ENCODE measurements at regions not wholly inside any gene's neighbourhood (a gene's known extent, or its start where the extent isn't known, plus 50 kb on each side); places are given as distances from the start of the nearest gene placed in this dataset.

- H3K27ac Mint-ChIP-seq = no peak overlapping the region
- no peaks in the 10 kb centered on the region for H3K4me1 Mint-ChIP-seq (ENCODE audit: low read depth)
- no peak overlapping the region for H3K4me3 Mint-ChIP-seq
- no peak for DNase-seq
- no peaks in the 10 kb centered on the region for H3K27me3 Mint-ChIP-seq
- H3K9me3 Mint-ChIP-seq = no peaks in the 10 kb centered on the region
- no peaks in the 10 kb centered on the region for H3K36me3 Mint-ChIP-seq (ENCODE audit: low read depth)
These were observed 602.7 kb upstream of the CDH5 start for GRCh38 chr16:65763640-65764305.

DNA sequence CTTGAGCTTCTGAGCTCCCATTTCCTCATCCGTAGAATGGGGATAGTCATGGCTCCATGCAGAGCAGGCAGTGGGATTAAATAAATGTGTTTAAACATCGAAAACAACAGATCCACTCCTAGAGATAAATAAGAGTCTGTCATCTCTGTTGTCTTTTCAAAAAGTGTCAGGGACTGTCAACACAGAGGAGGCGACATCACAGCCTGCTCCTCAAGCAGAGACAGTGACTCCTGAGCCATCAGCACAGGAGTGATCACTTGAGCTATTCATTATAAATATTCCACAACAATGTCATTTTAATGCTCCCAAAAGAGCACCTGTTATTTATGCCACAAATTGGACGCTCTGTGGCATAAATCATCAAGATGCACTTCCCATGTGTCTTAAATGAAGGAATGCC, 605.6 kb upstream of the CDH5 start:
- H3K27ac Mint-ChIP-seq = no peak overlapping the region
- H3K4me1 Mint-ChIP-seq (ENCODE audit: low read depth) = no peaks in the 10 kb centered on the region
- DNase-seq = no peak
- H3K4me3 Mint-ChIP-seq = no peak overlapping the region
- H3K9me3 Mint-ChIP-seq = no peaks in the 10 kb centered on the region
- no peaks in the 10 kb centered on the region for H3K36me3 Mint-ChIP-seq (ENCODE audit: low read depth)
- H3K27me3 Mint-ChIP-seq = no peaks in the 10 kb centered on the region

DNA sequence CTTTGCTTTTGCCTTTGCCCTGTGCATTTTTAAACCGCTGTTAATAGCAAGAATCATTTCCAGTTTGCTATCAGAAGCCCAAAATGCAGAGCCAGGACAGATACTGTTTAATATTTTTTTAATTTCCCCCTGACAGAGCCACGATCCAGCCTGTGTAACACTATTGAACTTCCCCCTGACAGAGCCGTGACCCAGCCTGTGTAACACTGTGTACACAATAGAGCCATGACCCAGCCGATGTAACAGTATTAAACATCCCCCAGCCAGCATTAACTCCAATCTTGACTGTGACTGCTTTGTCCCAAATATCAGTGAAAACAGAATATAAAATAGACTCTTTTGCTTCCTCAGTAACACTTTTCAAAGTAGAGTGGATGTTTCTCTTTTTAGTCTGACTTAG, 607.9 kb upstream of the CDH5 start:
- Mint-ChIP-seq H3K4me3 (no peak overlapping the region), H3K4me1 (ENCODE audit: low read depth) (no peaks in the 10 kb centered on the region), H3K36me3 (ENCODE audit: low read depth) (no peaks in the 10 kb centered on the region), H3K9me3 (no peaks in the 10 kb centered on the region), H3K27me3 (no peaks in the 10 kb centered on the region), H3K27ac (no peak overlapping the region)
- DNase-seq = no peak

- H3K4me1 Mint-ChIP-seq (ENCODE audit: low read depth) = no peaks in the 10 kb centered on the region
- no peaks in the 10 kb centered on the region for H3K9me3 Mint-ChIP-seq
- no peak overlapping the region for H3K27ac Mint-ChIP-seq
- no peaks in the 10 kb centered on the region for H3K36me3 Mint-ChIP-seq (ENCODE audit: low read depth)
- H3K4me3 Mint-ChIP-seq = no peak overlapping the region
- H3K27me3 Mint-ChIP-seq = no peaks in the 10 kb centered on the region
- DNase-seq = no peak
These were observed 609.4 kb upstream of the CDH5 start for GRCh38 chr16:65757064-65757463.

GRCh38 chr16:65756163-65756562, 610.3 kb upstream of the CDH5 start:
- Mint-ChIP-seq H3K4me3 (no peak overlapping the region), H3K27me3 (no peaks in the 10 kb centered on the region), H3K36me3 (ENCODE audit: low read depth) (no peaks in the 10 kb centered on the region), H3K4me1 (ENCODE audit: low read depth) (no peaks in the 10 kb centered on the region), H3K9me3 (no peaks in the 10 kb centered on the region), H3K27ac (no peak overlapping the region)
- DNase-seq = no peak

- no peak for DNase-seq
- no peak overlapping the region for H3K27ac Mint-ChIP-seq
- no peak overlapping the region for H3K4me3 Mint-ChIP-seq
- H3K27me3 Mint-ChIP-seq = no peaks in the 10 kb centered on the region
- H3K9me3 Mint-ChIP-seq = no peaks in the 10 kb centered on the region
- H3K4me1 Mint-ChIP-seq (ENCODE audit: low read depth) = no peaks in the 10 kb centered on the region
- H3K36me3 Mint-ChIP-seq (ENCODE audit: low read depth) = no peaks in the 10 kb centered on the region
These were observed 611.4 kb upstream of the CDH5 start for GRCh38 chr16:65754820-65755691.

DNA sequence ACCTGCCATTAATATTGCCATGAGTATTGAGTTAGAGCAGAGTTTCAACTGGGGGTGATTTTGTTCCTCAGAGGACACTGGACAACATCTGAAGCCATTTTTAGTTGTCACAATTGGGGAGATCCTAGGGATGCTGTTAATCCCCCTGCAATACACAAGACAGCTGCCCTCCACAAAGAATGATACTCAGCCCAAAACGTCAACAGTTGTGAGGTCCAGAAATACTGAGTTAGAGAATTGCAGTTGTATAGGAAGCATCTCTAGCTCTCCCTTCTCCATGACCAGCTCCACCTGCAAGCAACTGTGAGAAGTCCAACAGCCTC, 614.0 kb upstream of the CDH5 start:
- no peaks in the 10 kb centered on the region for H3K4me1 Mint-ChIP-seq (ENCODE audit: low read depth)
- no peak overlapping the region for H3K27ac Mint-ChIP-seq
- H3K27me3 Mint-ChIP-seq = no peaks in the 10 kb centered on the region
- H3K4me3 Mint-ChIP-seq = no peak overlapping the region
- H3K9me3 Mint-ChIP-seq = no peaks in the 10 kb centered on the region
- H3K36me3 Mint-ChIP-seq (ENCODE audit: low read depth) = no peaks in the 10 kb centered on the region
- no peak for DNase-seq

DNA sequence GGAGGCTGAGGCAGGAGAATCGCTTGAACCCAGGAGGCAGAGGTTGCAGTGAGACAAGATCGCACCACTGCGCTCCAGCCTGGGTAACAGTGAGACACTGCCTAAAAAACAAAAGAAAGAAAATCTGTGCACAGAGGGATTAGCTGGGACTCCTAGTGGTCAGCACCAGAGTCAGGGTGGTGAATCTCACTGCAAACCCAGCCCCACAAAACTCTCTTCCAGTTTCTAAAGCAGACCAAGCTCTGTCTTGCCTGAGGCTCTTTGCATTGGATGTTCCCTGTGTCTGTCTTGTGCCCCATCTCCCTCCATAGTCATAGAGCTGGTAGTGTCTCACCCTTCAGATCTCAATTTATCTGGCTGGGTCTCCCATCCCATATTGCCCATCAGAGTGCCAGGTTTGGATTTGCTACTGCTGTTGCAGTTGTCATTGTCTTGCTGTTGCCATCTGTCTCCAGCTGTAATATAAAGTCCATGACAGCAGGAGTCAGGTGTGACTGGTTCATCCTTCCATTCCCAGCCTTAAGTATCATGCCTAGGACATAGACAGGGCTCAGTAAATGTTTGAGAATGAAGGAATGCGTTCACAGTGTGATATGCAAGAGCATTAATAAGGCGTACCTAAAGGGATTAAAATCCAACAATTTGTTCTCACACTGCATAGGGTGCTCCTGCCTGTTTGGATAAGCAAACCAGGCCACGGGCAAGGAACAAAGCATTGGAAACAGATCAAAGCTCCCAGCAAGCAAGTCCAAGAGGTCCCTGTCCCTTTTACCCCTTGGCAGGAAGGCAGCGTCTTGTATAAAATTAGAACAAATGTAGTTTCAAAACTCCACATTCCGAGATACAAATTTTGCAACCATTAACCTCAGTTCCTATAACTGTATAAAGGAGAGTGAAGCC, 614.6 kb upstream of the CDH5 start:
- Mint-ChIP-seq H3K27ac (no peak overlapping the region), H3K9me3 (no peaks in the 10 kb centered on the region), H3K4me1 (ENCODE audit: low read depth) (no peaks in the 10 kb centered on the region), H3K4me3 (no peak overlapping the region), H3K36me3 (ENCODE audit: low read depth) (no peaks in the 10 kb centered on the region), H3K27me3 (no peaks in the 10 kb centered on the region)
- DNase-seq = no peak

GRCh38 chr16:65749506-65749905, 617.0 kb upstream of the CDH5 start:
- DNase-seq = no peak
- H3K4me3 Mint-ChIP-seq = no peak overlapping the region
- no peak overlapping the region for H3K27ac Mint-ChIP-seq
- H3K36me3 Mint-ChIP-seq (ENCODE audit: low read depth) = no peaks in the 10 kb centered on the region
- H3K4me1 Mint-ChIP-seq (ENCODE audit: low read depth) = no peaks in the 10 kb centered on the region
- H3K27me3 Mint-ChIP-seq = no peaks in the 10 kb centered on the region
- no peaks in the 10 kb centered on the region for H3K9me3 Mint-ChIP-seq

DNA sequence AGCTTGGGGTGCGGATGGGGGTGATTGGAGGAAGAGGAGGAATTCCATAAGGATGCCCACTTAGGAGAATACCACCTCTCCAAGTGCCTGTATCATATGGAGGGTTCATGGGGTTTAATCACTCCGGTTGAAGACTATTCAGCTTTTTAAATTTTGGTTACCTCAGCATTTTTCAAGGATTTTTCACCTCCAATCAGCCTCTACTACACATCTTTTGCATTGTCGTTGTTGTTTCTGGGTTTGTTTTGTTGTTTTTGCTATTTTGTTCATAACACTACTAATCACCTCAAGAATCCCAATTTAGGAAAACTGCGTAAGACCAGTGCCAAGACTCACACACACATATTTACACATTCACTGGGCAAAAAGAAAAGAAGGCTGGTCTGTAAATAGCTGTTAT, 619.5 kb upstream of the CDH5 start:
- Mint-ChIP-seq H3K9me3 (peaks cover 2% of the 10 kb centered on the region), H3K27me3 (no peaks in the 10 kb centered on the region), H3K4me1 (ENCODE audit: low read depth) (no peaks in the 10 kb centered on the region), H3K36me3 (ENCODE audit: low read depth) (no peaks in the 10 kb centered on the region), H3K27ac (no peak overlapping the region), H3K4me3 (no peak overlapping the region)
- DNase-seq = no peak

- Mint-ChIP-seq H3K36me3 (ENCODE audit: low read depth) (no peaks in the 10 kb centered on the region), H3K4me3 (no peak overlapping the region), H3K27me3 (no peaks in the 10 kb centered on the region), H3K27ac (no peak overlapping the region), H3K9me3 (peaks cover 2% of the 10 kb centered on the region), H3K4me1 (ENCODE audit: low read depth) (no peaks in the 10 kb centered on the region)
- DNase-seq = no peak
These were observed 621.2 kb upstream of the CDH5 start for GRCh38 chr16:65745201-65745708.

DNA sequence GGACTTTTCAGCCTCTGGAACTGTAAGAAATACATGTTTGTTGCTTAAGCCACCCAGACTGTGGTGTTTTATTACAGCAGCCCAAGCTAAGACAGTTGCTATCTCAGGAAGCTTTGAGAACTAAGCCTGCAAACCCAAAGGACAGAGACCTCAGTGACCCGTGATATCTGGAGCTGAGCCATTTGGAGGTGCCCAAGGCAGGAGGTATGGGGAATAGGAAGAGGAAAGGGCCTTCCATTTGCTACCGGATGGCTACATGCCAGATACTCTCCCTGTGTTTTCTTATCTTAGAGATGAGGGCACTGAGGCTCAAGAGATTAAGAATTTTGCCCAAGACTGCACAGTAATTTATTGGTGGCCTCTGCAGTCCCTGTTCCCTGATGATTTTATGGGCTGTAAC, 622.1 kb upstream of the CDH5 start:
- Mint-ChIP-seq H3K9me3 (peaks cover 2% of the 10 kb centered on the region), H3K36me3 (ENCODE audit: low read depth) (no peaks in the 10 kb centered on the region), H3K4me3 (no peak overlapping the region), H3K27me3 (no peaks in the 10 kb centered on the region), H3K27ac (no peak overlapping the region), H3K4me1 (ENCODE audit: low read depth) (no peaks in the 10 kb centered on the region)
- DNase-seq = no peak

DNA sequence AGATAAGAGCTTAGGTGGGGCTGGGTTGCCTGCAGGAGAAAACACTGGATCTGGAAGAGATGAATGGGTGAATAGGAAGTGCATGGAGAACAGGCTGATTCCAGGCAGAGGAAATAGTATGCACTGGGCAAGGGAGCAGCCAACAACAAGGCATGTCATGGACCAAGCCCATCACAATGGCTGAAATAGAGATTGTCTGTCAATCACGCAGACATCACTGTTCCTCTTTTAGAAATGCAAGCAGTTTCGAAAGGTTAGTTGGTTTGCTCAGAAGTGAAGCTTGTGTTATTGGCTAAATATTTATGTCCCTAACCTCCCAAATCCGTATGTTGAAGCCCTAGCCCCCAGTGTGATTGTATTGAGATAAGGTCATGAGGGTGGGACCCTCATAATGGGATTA, 621.7 kb upstream of the CDH11 start:
- Mint-ChIP-seq H3K9me3 (peaks cover 2% of the 10 kb centered on the region), H3K4me3 (no peak overlapping the region), H3K27ac (no peak overlapping the region), H3K4me1 (ENCODE audit: low read depth) (no peaks in the 10 kb centered on the region), H3K36me3 (ENCODE audit: low read depth) (no peaks in the 10 kb centered on the region), H3K27me3 (no peaks in the 10 kb centered on the region)
- DNase-seq = no peak

DNA sequence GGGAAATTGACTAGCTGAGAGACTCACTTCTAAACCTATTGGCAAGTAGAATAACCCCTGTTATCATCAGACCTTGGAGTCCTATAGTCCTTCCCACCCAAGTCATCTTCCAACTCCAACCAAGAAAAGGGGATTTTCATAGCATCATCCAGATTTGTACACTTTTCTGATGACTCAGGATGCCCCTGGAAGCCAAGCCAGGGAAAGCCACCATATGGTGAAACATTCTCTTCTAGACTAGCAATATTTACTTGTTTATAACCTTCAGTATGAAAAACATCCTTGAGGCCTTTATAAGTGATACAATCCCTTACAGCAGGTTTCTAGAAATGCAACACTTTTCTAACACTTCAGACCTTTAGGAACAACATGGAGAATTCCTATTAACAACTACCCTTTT, 618.8 kb upstream of the CDH11 start:
- Mint-ChIP-seq H3K36me3 (ENCODE audit: low read depth) (no peaks in the 10 kb centered on the region), H3K9me3 (peaks cover 2% of the 10 kb centered on the region), H3K27ac (no peak overlapping the region), H3K27me3 (no peaks in the 10 kb centered on the region), H3K4me3 (no peak overlapping the region), H3K4me1 (ENCODE audit: low read depth) (no peaks in the 10 kb centered on the region)
- DNase-seq = no peak

DNA sequence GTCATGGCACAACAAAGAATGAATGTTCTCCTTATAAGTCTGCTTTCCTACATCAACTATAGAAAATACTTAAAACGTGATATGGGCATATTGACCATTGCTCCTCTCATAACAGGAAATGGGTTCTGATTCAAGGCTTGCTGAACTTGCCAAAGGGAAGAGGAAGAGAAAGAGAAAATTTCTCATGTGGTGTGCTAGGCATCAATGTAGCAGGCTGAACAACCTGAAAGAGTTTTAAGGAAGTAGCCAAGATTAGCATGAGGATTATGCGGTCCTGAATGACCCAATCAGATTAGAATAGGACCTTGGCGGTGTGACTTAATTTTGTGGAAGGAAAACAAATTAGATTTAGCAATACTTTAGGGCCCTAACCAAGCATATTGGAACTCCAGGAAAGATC, 617.7 kb upstream of the CDH11 start:
- no peak for DNase-seq
- H3K36me3 Mint-ChIP-seq (ENCODE audit: low read depth) = no peaks in the 10 kb centered on the region
- no peak overlapping the region for H3K27ac Mint-ChIP-seq
- H3K9me3 Mint-ChIP-seq = peaks cover 4% of the 10 kb centered on the region
- no peak overlapping the region for H3K4me3 Mint-ChIP-seq
- no peaks in the 10 kb centered on the region for H3K4me1 Mint-ChIP-seq (ENCODE audit: low read depth)
- H3K27me3 Mint-ChIP-seq = no peaks in the 10 kb centered on the region
